HEK293 (cell line): ENCODE measurements at regions not wholly inside any gene's neighbourhood (a gene's known extent, or its start where the extent isn't known, plus 50 kb on each side); places are given as distances from the start of the nearest gene placed in this dataset.

Experiments used
- CTCF ChIA-PET: fragments of 350-600 bp; formaldehyde crosslinking; extraction: SDS; loops from one replicate; lab custom pipeline; 2021; ENCODE audit warnings: antibody characterized with exemption; lab: Yijun Ruan, JAX
- POLR2A ChIA-PET: fragments of 300-600 bp; formaldehyde crosslinking; extraction: SDS; loops from one replicate; lab custom pipeline; 2020; ENCODE audit warnings: antibody characterized with exemption, inconsistent platforms; lab: Yijun Ruan, JAX
- H3K27ac ChIP-seq: fragments of 200-500 bp; sonication (Bioruptor generic); 2 replicates; pipeline ENCODE4 v1.5.1; 2014; ENCODE audit warnings: low read depth, low read length, control low read depth, inconsistent platforms; ENCODE audit errors: extremely low read depth
- H3K36me3 ChIP-seq, 2 experiments: fragments of 200-500 bp in 1 of 2; sonication (Bioruptor generic) in 1 of 2; 1 replicate in 1 of 2; 2 replicates in 1 of 2; pipeline ENCODE4 v1.5.1; 2014 to 2017; ENCODE audit warnings: inconsistent platforms in 2 of 2, low read length in 2 of 2; ENCODE audit not compliant: control insufficient read depth in 2 of 2, insufficient read depth in 1 of 2
- H3K4me1 ChIP-seq: fragments of 200-500 bp; sonication (Bioruptor generic); 2 replicates; pipeline ENCODE4 v1.5.1; 2014; ENCODE audit warnings: mild to moderate bottlenecking, low read length, inconsistent platforms; ENCODE audit not compliant: control insufficient read depth, insufficient read depth
- H3K4me3 ChIP-seq: 2 replicates; pipeline ENCODE4 v1.5.1; 2011; ENCODE audit warnings: low read depth, mild to moderate bottlenecking, control low read depth, low read length, moderate library complexity
- H3K9me3 ChIP-seq: fragments of 200-500 bp; sonication (Bioruptor generic); 2 replicates; pipeline ENCODE4 v1.5.1; 2014; ENCODE audit warnings: low read depth, low read length, inconsistent platforms; ENCODE audit not compliant: control insufficient read depth, insufficient read depth
- GLI4 ChIP-seq: fragments of 450-650 bp; formaldehyde crosslinking; IDR thresholded peaks from 2 replicates; pipeline ENCODE4 v1.5.1; 2016; ENCODE audit warnings: missing biosample characterization, missing genetic modification characterization
- GLIS2 ChIP-seq: fragments of 450-650 bp; formaldehyde crosslinking; IDR thresholded peaks from 2 replicates; pipeline ENCODE4 v1.5.1; 2016; ENCODE audit warnings: missing biosample characterization, missing genetic modification characterization
- HOXD13 ChIP-seq: sonication (generic); formaldehyde crosslinking; IDR thresholded peaks from 2 replicates; pipeline ENCODE4 v1.8.0; 2022; ENCODE audit warnings: missing genetic modification reagents, borderline replicate concordance
- KLF8 ChIP-seq: fragments of 450-650 bp; formaldehyde crosslinking; IDR thresholded peaks from 2 replicates; pipeline ENCODE4 v1.5.1; 2016; ENCODE audit warnings: missing biosample characterization, missing genetic modification characterization
- ZFP41 ChIP-seq: fragments of 450-650 bp; formaldehyde crosslinking; IDR thresholded peaks from 2 replicates; pipeline ENCODE4 v1.5.1; 2016; ENCODE audit warnings: missing biosample characterization, missing genetic modification characterization, borderline replicate concordance
- ZNF169 ChIP-seq: fragments of 450-650 bp; formaldehyde crosslinking; IDR thresholded peaks from 2 replicates; pipeline ENCODE4 v1.5.1; 2016; ENCODE audit warnings: missing biosample characterization, missing genetic modification characterization
- ZNF266 ChIP-seq: fragments of 450-650 bp; formaldehyde crosslinking; IDR thresholded peaks from 2 replicates; pipeline ENCODE4 v1.5.1; 2016; ENCODE audit warnings: missing biosample characterization, missing genetic modification characterization, low read depth
- ZNF404 ChIP-seq: fragments of 450-650 bp; formaldehyde crosslinking; IDR thresholded peaks from 2 replicates; pipeline ENCODE4 v1.5.1; 2017; ENCODE audit warnings: missing biosample characterization, missing genetic modification characterization
- ZNF521 ChIP-seq: fragments of 450-650 bp; formaldehyde crosslinking; IDR thresholded peaks from 2 replicates; pipeline ENCODE4 v1.5.1; 2017; ENCODE audit warnings: missing biosample characterization, mild to moderate bottlenecking, missing genetic modification characterization
- ZNF529 ChIP-seq: fragments of 450-650 bp; formaldehyde crosslinking; IDR thresholded peaks from 2 replicates; pipeline ENCODE4 v1.5.1; 2017; ENCODE audit warnings: missing genetic modification characterization, missing biosample characterization; ENCODE audit not compliant: insufficient replicate concordance
- ZNF660 ChIP-seq: fragments of 450-650 bp; IDR thresholded peaks from 2 replicates; pipeline ENCODE4 v1.5.1; 2018; ENCODE audit warnings: missing biosample characterization, mild to moderate bottlenecking, missing genetic modification characterization
- TF ChIP-seq, protein P1 (sequence below): fragments of 450-650 bp; formaldehyde crosslinking; IDR thresholded peaks from 2 replicates; pipeline ENCODE4 v1.5.1; 2016; ENCODE audit warnings: missing biosample characterization, missing genetic modification characterization
- TF ChIP-seq, protein P2 (sequence below): fragments of 450-650 bp; formaldehyde crosslinking; IDR thresholded peaks from 2 replicates; pipeline ENCODE4; 2016; ENCODE audit warnings: missing biosample characterization, missing genetic modification characterization
- TF ChIP-seq, protein P3 (sequence below): fragments of 450-650 bp; formaldehyde crosslinking; IDR thresholded peaks from 2 replicates; pipeline ENCODE4 v1.5.1; 2016; ENCODE audit warnings: missing biosample characterization, missing genetic modification characterization, borderline replicate concordance
- TF ChIP-seq, protein P4 (sequence below): fragments of 450-650 bp; formaldehyde crosslinking; IDR thresholded peaks from 2 replicates; pipeline ENCODE4 v1.5.1; 2016; ENCODE audit warnings: missing biosample characterization, missing genetic modification characterization, low read depth
- TF ChIP-seq, protein P5 (sequence below): fragments of 450-650 bp; IDR thresholded peaks from 2 replicates; pipeline ENCODE4 v1.5.1; 2018; ENCODE audit warnings: missing biosample characterization, mild to moderate bottlenecking, missing genetic modification characterization
- TF ChIP-seq, protein P6 (sequence below): fragments of 450-650 bp; formaldehyde crosslinking; IDR thresholded peaks from 2 replicates; pipeline ENCODE4 v1.5.1; 2016; ENCODE audit warnings: missing biosample characterization, missing genetic modification characterization
- TF ChIP-seq, protein P7 (sequence below): fragments of 450-650 bp; formaldehyde crosslinking; IDR thresholded peaks from 2 replicates; pipeline ENCODE4 v1.5.1; 2017; ENCODE audit warnings: missing biosample characterization, missing genetic modification characterization

DNA sequence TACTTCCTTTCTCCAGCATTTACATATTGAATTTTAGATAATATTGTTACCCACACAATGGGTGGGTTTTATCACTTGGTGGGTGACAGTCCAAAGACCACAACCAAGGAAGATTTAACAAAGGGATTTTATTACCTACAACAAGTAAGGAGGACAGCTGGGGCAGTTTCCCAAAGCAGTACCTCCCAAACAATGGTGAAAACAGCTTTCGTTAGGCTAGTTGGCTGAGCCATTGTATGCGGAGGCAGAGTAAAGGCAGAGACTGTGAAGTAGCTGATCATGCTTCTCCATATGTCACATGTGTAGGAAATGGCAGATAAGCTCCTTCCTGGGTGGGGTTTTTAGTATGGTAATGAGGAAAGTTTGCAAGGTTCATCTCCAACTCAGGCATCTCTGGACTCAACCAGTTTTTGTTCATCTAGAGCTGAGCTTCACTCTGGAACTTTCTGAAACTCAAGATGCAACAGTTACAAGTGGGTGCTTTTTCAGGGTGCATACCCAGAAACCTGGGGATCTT is 104.3 kb upstream of the PSMD7 start:
- Histone ChIP-seq H3K27ac (no peak overlapping the region), H3K36me3 (no peaks in the 10 kb centered on the region), H3K4me1 (no peaks in the 10 kb centered on the region), H3K4me3 (no peak overlapping the region), H3K9me3 (no peaks in the 10 kb centered on the region)
- POLR2A ChIA-PET: no interaction called here
- TF ChIP-seq, protein P1, sequence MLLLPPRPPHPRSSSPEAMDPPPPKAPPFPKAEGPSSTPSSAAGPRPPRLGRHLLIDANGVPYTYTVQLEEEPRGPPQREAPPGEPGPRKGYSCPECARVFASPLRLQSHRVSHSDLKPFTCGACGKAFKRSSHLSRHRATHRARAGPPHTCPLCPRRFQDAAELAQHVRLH: no peak
- no peak for TF ChIP-seq ZNF404 (tag by site-specific recombination)
- no peak for TF ChIP-seq ZNF266 (tag by site-specific recombination)
- TF ChIP-seq, protein P2, sequence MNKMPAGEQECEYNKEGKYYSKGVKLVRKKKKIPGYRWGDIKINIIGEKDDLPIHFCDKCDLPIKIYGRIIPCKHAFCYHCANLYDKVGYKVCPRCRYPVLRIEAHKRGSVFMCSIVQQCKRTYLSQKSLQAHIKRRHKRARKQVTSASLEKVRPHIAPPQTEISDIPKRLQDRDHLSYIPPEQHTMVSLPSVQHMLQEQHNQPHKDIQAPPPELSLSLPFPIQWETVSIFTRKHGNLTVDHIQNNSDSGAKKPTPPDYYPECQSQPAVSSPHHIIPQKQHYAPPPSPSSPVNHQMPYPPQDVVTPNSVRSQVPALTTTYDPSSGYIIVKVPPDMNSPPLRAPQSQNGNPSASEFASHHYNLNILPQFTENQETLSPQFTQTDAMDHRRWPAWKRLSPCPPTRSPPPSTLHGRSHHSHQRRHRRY (tag by site-specific recombination): no peak
- CTCF ChIA-PET: no interaction called here

DNA sequence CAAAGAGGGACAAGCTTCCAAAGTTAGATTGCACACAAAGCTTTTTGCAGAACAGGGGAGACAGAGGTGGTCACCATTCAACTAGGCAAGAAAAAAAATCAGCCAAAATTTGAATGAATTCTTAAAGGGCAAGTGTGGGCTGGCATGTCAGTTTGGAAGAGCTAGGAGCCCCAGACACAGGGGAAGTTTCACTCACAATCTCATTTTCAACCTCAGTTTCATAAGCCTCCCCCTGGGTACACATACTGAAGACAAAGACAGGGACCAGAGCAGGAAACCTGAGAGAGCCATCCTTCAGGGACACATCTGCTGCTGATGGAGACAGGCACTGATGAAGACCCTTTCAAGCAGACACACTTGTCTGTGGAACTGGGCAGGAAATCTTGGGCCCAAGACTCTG is 106.3 kb upstream of the PSMD7 start:
- H3K27ac ChIP-seq: no peak overlapping the region
- TF ChIP-seq ZNF660: no peak
- no peak for TF ChIP-seq ZNF529 (tag by site-specific recombination)
- TF ChIP-seq, protein P3, sequence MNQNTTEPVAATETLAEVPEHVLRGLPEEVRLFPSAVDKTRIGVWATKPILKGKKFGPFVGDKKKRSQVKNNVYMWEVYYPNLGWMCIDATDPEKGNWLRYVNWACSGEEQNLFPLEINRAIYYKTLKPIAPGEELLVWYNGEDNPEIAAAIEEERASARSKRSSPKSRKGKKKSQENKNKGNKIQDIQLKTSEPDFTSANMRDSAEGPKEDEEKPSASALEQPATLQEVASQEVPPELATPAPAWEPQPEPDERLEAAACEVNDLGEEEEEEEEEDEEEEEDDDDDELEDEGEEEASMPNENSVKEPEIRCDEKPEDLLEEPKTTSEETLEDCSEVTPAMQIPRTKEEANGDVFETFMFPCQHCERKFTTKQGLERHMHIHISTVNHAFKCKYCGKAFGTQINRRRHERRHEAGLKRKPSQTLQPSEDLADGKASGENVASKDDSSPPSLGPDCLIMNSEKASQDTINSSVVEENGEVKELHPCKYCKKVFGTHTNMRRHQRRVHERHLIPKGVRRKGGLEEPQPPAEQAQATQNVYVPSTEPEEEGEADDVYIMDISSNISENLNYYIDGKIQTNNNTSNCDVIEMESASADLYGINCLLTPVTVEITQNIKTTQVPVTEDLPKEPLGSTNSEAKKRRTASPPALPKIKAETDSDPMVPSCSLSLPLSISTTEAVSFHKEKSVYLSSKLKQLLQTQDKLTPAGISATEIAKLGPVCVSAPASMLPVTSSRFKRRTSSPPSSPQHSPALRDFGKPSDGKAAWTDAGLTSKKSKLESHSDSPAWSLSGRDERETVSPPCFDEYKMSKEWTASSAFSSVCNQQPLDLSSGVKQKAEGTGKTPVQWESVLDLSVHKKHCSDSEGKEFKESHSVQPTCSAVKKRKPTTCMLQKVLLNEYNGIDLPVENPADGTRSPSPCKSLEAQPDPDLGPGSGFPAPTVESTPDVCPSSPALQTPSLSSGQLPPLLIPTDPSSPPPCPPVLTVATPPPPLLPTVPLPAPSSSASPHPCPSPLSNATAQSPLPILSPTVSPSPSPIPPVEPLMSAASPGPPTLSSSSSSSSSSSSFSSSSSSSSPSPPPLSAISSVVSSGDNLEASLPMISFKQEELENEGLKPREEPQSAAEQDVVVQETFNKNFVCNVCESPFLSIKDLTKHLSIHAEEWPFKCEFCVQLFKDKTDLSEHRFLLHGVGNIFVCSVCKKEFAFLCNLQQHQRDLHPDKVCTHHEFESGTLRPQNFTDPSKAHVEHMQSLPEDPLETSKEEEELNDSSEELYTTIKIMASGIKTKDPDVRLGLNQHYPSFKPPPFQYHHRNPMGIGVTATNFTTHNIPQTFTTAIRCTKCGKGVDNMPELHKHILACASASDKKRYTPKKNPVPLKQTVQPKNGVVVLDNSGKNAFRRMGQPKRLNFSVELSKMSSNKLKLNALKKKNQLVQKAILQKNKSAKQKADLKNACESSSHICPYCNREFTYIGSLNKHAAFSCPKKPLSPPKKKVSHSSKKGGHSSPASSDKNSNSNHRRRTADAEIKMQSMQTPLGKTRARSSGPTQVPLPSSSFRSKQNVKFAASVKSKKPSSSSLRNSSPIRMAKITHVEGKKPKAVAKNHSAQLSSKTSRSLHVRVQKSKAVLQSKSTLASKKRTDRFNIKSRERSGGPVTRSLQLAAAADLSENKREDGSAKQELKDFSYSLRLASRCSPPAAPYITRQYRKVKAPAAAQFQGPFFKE (tag by site-specific recombination): no peak
- TF ChIP-seq GLI4 (tag by site-specific recombination): no peak
- no peak for TF ChIP-seq ZFP41
- no peak for TF ChIP-seq KLF8 (tag by site-specific recombination)
- TF ChIP-seq, protein P4, sequence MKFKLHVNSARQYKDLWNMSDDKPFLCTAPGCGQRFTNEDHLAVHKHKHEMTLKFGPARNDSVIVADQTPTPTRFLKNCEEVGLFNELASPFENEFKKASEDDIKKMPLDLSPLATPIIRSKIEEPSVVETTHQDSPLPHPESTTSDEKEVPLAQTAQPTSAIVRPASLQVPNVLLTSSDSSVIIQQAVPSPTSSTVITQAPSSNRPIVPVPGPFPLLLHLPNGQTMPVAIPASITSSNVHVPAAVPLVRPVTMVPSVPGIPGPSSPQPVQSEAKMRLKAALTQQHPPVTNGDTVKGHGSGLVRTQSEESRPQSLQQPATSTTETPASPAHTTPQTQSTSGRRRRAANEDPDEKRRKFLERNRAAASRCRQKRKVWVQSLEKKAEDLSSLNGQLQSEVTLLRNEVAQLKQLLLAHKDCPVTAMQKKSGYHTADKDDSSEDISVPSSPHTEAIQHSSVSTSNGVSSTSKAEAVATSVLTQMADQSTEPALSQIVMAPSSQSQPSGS (tag by site-specific recombination): no peak
- TF ChIP-seq, protein P5, sequence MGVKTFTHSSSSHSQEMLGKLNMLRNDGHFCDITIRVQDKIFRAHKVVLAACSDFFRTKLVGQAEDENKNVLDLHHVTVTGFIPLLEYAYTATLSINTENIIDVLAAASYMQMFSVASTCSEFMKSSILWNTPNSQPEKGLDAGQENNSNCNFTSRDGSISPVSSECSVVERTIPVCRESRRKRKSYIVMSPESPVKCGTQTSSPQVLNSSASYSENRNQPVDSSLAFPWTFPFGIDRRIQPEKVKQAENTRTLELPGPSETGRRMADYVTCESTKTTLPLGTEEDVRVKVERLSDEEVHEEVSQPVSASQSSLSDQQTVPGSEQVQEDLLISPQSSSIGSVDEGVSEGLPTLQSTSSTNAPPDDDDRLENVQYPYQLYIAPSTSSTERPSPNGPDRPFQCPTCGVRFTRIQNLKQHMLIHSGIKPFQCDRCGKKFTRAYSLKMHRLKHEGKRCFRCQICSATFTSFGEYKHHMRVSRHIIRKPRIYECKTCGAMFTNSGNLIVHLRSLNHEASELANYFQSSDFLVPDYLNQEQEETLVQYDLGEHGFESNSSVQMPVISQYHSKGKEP (tag by site-specific recombination): no peak
- no peak for TF ChIP-seq ZNF521 (tag by site-specific recombination)
- TF ChIP-seq, protein P6, sequence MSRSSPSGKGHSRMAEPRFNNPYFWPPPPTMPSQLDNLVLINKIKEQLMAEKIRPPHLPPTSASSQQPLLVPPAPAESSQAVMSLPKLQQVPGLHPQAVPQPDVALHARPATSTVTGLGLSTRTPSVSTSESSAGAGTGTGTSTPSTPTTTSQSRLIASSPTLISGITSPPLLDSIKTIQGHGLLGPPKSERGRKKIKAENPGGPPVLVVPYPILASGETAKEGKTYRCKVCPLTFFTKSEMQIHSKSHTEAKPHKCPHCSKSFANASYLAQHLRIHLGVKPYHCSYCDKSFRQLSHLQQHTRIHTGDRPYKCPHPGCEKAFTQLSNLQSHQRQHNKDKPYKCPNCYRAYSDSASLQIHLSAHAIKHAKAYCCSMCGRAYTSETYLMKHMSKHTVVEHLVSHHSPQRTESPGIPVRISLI (tag by site-specific recombination): no peak
- no peak for TF ChIP-seq ZNF169 (tag by site-specific recombination)
- TF ChIP-seq HOXD13: no peak
- TF ChIP-seq, protein P7, sequence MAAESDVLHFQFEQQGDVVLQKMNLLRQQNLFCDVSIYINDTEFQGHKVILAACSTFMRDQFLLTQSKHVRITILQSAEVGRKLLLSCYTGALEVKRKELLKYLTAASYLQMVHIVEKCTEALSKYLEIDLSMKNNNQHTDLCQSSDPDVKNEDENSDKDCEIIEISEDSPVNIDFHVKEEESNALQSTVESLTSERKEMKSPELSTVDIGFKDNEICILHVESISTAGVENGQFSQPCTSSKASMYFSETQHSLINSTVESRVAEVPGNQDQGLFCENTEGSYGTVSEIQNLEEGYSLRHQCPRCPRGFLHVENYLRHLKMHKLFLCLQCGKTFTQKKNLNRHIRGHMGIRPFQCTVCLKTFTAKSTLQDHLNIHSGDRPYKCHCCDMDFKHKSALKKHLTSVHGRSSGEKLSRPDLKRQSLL (tag by site-specific recombination): no peak
- no peak for TF ChIP-seq GLIS2
- no peak overlapping the region for H3K4me3 ChIP-seq
- ChIA-PET CTCF (interaction anchor here (1.1 kb wide), 1 partner anchor 82 kb away, joined by 3 read pairs; no protein-coding TSS in a partner anchor), POLR2A (no interaction called here)
- no peaks in the 10 kb centered on the region for H3K4me1 ChIP-seq
- no peaks in the 10 kb centered on the region for H3K36me3 ChIP-seq
- H3K9me3 ChIP-seq: no peaks in the 10 kb centered on the region
